GM08714 (cell line): ENCODE measurements at regions not wholly inside any gene's neighbourhood (a gene's known extent, or its start where the extent isn't known, plus 50 kb on each side); places are given as distances from the start of the nearest gene placed in this dataset.

Experiments used
- H3K4me3 ChIP-seq: fragments of 200-500 bp; sonication (Bioruptor generic); 2 replicates; pipeline ENCODE4 v1.5.1; 2014; ENCODE audit warnings: mild to moderate bottlenecking, low read length, inconsistent platforms
- ZNF274 ChIP-seq: IDR thresholded peaks from 2 replicates; pipeline ENCODE4 v1.6.1; 2012; ENCODE audit warnings: mild to moderate bottlenecking, low read depth, low read length

DNA sequence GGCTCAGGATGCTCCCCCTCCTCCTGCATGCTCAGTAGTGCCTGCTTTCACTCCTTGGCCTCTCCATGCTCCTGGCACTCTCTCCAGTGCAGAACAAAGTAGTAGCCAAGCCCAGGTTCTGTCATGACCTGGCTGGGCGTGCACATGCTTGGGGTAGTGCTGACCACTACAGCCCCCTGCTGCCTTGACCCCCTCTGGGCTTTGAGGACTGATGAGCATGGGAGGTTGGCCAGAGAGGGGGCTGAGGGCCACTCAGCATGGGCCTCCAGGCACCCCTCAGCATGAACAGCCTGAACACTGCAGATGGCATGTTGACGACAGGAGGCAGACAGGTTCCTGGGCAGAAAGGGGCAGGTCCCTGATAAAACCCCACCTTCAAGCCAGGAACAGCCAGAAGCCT is 935.7 kb upstream of the PRMT6 start:
- TF ChIP-seq ZNF274: no peak
- H3K4me3 ChIP-seq: no peak overlapping the region

DNA sequence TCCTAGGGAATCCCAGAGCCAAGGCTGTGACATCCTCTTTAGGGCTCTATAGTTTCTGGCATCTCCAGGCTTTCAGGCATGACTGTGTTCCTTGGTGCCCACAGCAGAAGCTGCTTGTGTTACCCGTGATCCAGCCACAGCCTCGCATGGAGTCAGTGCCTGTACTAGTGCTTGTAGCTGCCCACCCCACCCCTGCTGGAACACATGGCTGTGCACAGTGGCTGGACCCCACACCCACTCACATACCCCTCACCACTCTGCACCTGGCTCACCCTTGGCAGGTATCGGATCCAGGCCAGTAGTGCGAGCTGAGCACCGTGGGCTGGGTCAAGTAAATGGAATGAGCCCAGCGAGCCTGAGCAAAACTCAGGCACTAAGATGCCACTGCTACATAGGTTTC is 934.7 kb upstream of the PRMT6 start:
- no peak overlapping the region for H3K4me3 ChIP-seq
- TF ChIP-seq ZNF274: no peak

DNA sequence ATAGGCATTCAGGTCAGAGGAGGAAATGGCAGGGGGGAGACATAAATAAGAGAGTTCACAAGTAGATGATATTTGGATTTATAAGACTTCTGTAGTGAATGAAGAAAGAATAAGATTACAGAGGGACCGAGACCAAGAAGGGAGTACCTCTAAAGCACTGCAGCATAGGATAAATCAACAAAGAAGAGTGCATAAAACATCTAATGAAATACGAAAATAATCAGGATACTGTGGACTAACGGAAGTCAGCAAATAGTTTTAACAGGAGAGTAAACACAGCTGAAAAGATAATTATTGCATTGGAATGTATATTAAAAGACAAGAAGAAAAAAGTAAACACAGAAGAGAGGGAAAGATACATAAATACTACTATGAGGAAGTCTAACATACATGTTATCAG is 921.9 kb upstream of the PRMT6 start:
- no peak overlapping the region for H3K4me3 ChIP-seq
- TF ChIP-seq ZNF274: no peak

DNA sequence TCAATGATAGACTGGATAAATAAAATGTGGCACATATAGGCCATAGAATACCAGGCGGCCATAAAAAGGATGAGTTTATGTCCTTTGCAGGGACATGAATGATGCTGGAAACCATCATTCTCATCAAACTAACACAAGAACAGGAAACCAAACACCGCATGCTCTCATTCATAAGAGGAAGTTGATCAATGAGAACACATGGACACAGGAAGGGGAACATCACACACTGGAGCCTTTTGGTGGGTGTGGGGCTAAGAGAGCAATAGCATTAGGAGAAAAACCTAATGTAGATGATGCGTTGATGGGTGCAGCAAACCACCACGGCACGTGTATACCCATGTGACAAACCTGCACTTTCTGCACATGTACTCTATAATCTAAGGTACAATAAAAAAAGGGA is 883.4 kb upstream of the PRMT6 start:
- no peak for TF ChIP-seq ZNF274
- no peak overlapping the region for H3K4me3 ChIP-seq

DNA sequence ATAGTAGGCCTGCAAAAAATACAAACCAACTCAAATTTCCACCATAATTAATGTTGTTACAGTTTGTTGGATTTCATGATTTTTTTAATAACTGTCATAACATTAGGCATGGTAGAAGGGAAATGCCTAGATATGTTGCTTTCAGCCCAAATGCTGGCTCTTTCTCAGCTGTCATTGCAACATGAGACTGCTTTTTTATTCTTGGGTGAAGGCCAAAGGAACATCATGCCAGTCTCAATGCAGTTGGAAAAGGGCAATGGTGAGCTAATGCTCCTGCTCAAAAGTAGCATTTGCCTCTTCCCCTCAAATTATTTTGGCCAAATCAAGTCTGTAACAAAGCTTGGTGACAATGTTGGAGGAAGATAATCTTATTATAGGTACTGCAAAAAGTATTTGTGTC is 877.7 kb upstream of the PRMT6 start:
- no peak overlapping the region for H3K4me3 ChIP-seq
- no peak for TF ChIP-seq ZNF274

DNA sequence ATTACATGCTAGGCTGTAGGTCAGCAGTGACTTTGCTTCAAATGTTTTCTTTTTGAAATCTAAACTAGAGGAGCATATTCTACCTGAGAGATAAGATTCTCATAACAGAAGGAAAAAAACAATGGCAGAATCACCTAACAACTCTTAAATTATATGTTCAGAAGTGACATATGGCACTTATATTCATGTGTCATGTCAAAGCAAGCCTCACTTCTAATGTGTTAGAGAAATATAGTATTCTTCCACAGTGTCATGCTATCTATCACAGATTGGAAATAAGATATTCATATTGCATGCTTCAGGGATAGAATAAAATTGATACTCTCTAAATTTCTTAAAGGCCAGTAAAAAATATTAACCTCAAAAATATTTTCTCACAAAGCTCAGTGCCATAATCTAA is 874.6 kb upstream of the PRMT6 start:
- TF ChIP-seq ZNF274: no peak
- H3K4me3 ChIP-seq: no peak overlapping the region

DNA sequence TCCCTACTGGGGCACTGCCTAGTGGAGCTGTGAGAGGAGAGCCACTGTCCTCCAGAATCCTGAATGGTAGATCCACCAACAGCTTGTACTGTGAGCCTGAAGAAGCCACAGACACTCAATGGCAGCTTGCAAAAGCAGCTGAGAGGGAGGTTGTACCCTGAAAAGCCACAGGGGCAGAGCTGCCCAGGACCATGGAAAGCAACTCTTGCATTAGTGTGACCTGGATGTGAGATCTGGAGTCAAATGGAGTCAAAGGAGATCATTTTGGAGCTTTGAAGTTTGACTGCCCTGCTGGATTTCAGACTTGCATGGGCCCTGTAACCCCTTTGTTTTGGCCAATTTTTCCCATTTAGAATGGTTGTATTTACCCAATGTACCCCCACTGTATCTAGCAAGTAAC is 871.4 kb upstream of the PRMT6 start:
- no peak overlapping the region for H3K4me3 ChIP-seq
- TF ChIP-seq ZNF274: no peak

DNA sequence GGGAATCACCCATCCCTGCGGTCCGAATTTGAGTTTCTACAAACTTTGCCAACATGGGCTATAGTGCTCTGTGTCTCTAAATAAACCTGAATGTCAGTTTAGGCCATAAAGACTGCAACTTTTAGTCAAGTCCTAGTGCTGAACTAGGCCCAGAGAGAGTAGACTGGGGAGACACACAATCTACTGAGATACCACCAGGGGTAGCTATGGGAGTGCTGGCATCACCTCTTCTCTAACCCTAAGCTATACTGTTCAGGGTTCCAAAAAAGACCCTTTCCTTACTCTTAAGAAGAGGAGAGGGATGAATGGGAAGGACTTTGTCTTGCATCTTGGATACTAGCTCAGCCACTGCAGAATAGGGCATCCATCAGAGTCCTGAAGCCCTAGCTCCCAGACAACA is 866.7 kb upstream of the PRMT6 start:
- H3K4me3 ChIP-seq: no peak overlapping the region
- no peak for TF ChIP-seq ZNF274

DNA sequence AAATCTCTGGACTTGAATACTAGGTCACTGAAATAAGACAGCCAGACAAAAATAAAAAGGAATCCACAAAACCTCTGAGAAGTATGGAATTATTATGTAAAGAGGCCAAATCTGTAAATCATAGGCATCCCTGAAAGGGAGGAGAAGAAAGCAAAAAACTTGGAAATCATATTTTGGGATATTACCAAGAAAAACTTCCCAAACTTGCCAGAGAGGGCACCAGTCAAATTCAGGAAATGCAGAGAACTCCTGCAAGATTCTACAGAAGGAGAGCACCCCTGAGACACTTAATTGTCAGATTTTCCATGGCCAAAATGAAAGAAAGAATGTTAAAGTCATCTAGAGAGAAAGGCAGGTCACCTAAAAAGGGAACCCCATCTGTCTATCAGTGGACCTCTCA is 862.3 kb upstream of the PRMT6 start:
- no peak overlapping the region for H3K4me3 ChIP-seq

DNA sequence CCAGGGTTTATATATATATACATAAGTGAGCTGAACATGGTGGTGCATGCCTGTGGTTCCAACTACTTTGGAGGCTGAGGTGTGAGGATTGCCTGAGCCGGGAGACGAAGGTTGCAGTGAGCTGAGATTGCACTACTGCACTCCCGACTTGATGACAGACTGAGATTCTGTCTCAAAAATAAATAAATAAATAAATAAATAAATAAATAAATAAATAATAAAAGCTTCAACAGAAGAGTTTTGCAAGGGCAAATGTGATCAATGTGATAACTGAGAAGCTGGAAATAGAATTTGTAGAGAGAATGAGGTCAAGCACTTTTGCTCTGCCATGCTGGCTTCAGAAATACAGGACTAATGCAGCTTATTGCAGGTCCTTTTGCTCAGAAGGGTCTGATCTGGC is 855.8 kb upstream of the PRMT6 start:
- no peak overlapping the region for H3K4me3 ChIP-seq
- no peak for TF ChIP-seq ZNF274

More for the DNA sequence above, 862.3 kb upstream of the PRMT6 start:
- no peak for TF ChIP-seq ZNF274

DNA sequence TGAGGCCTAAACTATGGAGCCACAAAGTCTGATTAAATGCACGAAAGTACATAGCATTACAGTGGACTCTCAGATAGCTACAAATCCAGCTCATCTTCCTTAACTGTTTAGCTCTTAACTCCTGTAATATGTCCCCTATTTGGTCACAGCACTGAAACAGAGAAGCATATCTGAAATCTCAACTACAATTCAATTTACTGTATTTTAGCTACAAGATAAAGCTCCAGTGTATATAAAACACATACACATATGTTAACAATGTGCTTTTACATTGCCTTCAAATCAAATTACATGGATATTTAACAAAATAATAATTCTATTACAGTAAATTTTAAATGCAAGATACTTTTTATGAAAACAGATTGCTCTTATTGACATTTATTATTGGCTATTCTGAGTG is 849.3 kb upstream of the PRMT6 start:
- TF ChIP-seq ZNF274: no peak
- no peak overlapping the region for H3K4me3 ChIP-seq

DNA sequence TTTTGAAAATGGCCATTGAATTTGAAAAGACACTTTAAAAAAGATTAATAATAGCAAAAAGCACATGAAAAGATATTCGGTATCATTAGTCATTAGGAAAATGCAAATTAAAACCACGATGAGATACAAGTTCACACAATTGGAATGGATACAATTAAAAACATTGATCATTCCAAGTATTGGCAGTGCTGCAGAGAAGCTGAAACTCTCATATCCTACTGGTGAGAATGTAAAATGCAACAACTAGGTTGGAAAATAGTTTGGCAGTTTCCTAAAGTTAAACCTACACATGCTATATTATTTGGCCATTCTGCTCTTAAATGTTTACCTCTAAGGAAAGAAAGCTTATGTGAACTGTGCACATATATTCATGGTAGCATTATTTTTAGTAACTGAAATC is 838.7 kb upstream of the PRMT6 start:
- TF ChIP-seq ZNF274: no peak

DNA sequence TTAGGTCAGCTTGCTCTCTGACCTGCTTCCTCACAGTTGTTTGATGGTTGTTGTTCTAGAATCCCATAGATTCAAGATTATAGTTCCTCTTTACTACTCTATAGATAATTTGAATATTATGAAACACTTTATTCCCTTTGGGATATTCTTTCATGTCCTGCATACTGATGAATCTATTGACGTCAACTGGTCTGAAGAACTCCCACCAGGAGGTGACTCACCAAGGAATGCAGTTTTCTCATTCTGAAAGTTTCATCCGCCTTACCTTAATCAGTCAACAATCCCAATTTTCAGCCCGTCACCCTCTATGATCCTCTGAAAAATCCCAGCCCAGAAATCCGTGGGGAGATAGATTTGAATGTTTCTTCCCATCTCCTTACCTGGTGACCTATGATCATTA is 834.1 kb upstream of the PRMT6 start:
- H3K4me3 ChIP-seq: no peak overlapping the region
- TF ChIP-seq ZNF274: no peak

More for the DNA sequence above, 838.7 kb upstream of the PRMT6 start:
- H3K4me3 ChIP-seq: no peak overlapping the region

DNA sequence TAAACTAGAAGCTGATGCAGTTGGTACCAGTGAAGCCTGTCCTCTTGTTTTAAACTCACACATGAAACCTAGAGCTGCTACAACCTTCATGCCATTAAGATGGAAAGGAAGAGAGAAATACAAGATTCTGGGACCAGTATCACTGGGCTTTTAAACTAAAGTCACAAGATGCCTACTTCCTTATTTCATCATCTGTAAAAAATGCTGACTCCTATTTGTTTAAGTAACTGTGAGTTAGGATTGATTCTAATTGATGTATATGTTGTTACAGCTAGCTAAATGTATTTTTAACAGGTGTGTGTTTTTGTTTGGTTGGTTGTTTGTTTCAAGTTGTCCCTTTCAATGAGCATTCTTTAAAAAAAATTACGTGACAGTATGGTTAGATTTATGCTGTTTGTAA is 833.3 kb upstream of the PRMT6 start:
- H3K4me3 ChIP-seq: no peak overlapping the region
- no peak for TF ChIP-seq ZNF274

DNA sequence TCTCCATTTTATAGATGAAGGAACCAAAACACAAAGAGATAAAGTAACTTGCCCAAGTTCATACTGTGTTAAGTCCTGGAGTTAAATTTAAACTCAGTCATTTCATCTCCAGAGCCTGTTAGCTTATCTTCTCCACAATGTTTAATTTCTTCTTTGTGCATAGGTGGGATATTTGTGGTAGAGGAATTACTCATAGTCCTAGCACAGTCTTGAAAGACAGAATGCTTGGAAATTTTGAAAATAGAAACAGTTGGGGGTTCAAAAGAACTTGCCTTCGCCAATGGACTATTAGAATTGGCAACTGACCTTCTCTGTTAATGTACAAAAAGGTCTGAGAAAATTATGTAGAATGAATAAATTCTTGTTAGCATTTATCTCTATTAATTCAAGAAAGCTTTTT is 832.0 kb upstream of the PRMT6 start:
- H3K4me3 ChIP-seq: no peak overlapping the region
- no peak for TF ChIP-seq ZNF274

DNA sequence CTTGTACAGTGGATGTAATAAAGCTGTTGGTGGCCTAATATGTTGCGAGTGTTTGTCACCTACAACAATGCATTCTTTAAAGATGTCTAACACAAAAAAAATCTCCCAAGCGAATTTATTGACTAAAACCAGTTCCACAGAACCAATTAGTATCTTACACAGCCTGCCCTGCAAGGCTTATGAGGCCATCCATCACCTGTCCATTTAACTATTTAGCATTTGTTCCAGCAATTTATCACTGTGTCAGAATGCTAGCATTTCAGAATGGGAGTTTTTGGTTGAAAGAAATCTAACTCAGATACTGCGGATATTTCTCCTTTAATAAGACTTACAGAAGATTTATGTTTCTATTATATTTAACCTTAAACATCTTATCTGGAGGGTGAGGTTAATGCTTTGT is 831.1 kb upstream of the PRMT6 start:
- H3K4me3 ChIP-seq: no peak overlapping the region
- TF ChIP-seq ZNF274: no peak

DNA sequence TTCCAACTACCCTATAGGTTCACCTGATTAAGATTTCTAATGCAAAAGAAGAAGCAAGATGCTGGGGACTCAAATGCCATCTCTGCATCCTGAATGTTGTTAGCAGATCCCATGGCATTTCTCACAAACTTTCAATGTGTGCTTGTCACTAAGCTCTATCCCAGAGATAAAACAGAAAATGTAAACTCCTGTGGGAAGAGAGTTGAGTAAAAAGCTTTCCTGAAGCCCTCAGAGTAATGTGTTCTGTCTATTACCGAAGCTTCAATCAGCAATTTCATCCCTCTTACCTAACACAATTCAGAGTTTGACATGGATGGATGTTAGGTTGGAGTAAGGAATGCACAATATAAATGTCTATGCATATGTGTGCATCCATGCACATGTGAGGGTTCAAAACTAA is 829.9 kb upstream of the PRMT6 start:
- TF ChIP-seq ZNF274: no peak
- no peak overlapping the region for H3K4me3 ChIP-seq

DNA sequence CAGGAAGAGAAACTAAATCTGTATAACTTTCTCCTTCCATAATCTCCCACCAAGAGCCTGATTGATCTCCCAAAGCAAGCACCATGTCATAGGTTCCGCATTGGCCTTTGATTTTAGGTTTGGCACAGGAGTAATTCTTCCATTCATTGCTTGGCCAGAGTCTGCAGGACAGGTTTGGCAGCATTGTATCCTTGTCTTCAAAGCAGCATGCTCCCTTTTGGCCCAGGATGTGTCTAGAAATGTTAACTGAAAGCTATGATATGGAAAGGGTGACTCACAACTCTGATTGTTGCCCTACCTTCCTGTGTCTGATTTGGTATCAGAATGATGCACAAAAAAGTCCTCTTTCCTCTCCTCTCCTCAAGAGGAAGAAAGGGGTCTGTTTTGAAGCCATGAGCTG is 824.3 kb upstream of the PRMT6 start:
- no peak overlapping the region for H3K4me3 ChIP-seq
- TF ChIP-seq ZNF274: no peak
